ENCODE measurements at regions not wholly inside any gene's neighbourhood (a gene's known extent, or its start where the extent isn't known, plus 50 kb on each side); places are given as distances from the start of the nearest gene placed in this dataset.
"Not testable (repeated sequence)": the region's sequence is repeated elsewhere in the genome, so short reads cannot be mapped to it uniquely, and the experiment has no call there.

- DNase-seq = no peak
- Mint-ChIP-seq H3K4me1 (no peaks in the 10 kb centered on the region), H3K4me3 (no peak overlapping the region), H3K27ac (no peak overlapping the region), H3K36me3 (ENCODE audit: low read depth) (no peaks in the 10 kb centered on the region), H3K9me3 (no peaks in the 10 kb centered on the region), H3K27me3 (no peaks in the 10 kb centered on the region)
- POLR2A ChIA-PET = no interaction called here
- CTCF ChIA-PET = no interaction called here
Observed at GRCh38 chr10:121392657-121393056, 205.6 kb downstream of the FGFR2 start.

GRCh38 chr10:121393522-121393921 lies 204.7 kb downstream of the FGFR2 start:
- no peak for DNase-seq
- POLR2A ChIA-PET = no interaction called here

GRCh38 chr10:121400507-121400906 lies 197.7 kb downstream of the FGFR2 start:
- H3K36me3 Mint-ChIP-seq (ENCODE audit: low read depth); CTCF ChIA-PET; H3K27me3 Mint-ChIP-seq; H3K9me3 Mint-ChIP-seq; DNase-seq; H3K27ac Mint-ChIP-seq; H3K4me1 Mint-ChIP-seq; POLR2A ChIA-PET; H3K4me3 Mint-ChIP-seq: not testable (repeated sequence)

More at GRCh38 chr10:121393522-121393921, 204.7 kb downstream of the FGFR2 start:
- Mint-ChIP-seq H3K36me3 (ENCODE audit: low read depth) (no peaks in the 10 kb centered on the region), H3K27ac (no peak overlapping the region), H3K4me3 (no peak overlapping the region), H3K4me1 (no peaks in the 10 kb centered on the region), H3K9me3 (no peaks in the 10 kb centered on the region), H3K27me3 (no peaks in the 10 kb centered on the region)
- CTCF ChIA-PET = no interaction called here

GRCh38 chr10:121403527-121403926 lies 194.7 kb downstream of the FGFR2 start:
- H3K4me1 Mint-ChIP-seq = no peaks in the 10 kb centered on the region
- no peaks in the 10 kb centered on the region for H3K27me3 Mint-ChIP-seq
- POLR2A ChIA-PET = no interaction called here
- no peak overlapping the region for H3K4me3 Mint-ChIP-seq
- DNase-seq = no peak
- no peak overlapping the region for H3K27ac Mint-ChIP-seq
- CTCF ChIA-PET = no interaction called here
- no peaks in the 10 kb centered on the region for H3K36me3 Mint-ChIP-seq (ENCODE audit: low read depth)
- no peaks in the 10 kb centered on the region for H3K9me3 Mint-ChIP-seq

GRCh38 chr10:121404611-121405010 lies 193.6 kb downstream of the FGFR2 start:
- DNase-seq = no peak
- Mint-ChIP-seq H3K36me3 (ENCODE audit: low read depth) (no peaks in the 10 kb centered on the region), H3K4me1 (no peaks in the 10 kb centered on the region), H3K27me3 (no peaks in the 10 kb centered on the region), H3K4me3 (no peak overlapping the region), H3K27ac (no peak overlapping the region), H3K9me3 (no peaks in the 10 kb centered on the region)
- ChIA-PET POLR2A (no interaction called here), CTCF (no interaction called here)

- ChIA-PET CTCF (no interaction called here), POLR2A (no interaction called here)
- Mint-ChIP-seq H3K36me3 (ENCODE audit: low read depth) (no peaks in the 10 kb centered on the region), H3K4me3 (no peak overlapping the region), H3K27ac (no peak overlapping the region), H3K4me1 (no peaks in the 10 kb centered on the region), H3K27me3 (no peaks in the 10 kb centered on the region), H3K9me3 (no peaks in the 10 kb centered on the region)
- no peak for DNase-seq
Observed at GRCh38 chr10:121405096-121405495, 193.1 kb downstream of the FGFR2 start.

- no peaks in the 10 kb centered on the region for H3K27me3 Mint-ChIP-seq
- no peak overlapping the region for H3K4me3 Mint-ChIP-seq
- H3K27ac Mint-ChIP-seq = no peak overlapping the region
- no peaks in the 10 kb centered on the region for H3K9me3 Mint-ChIP-seq
- no peaks in the 10 kb centered on the region for H3K4me1 Mint-ChIP-seq
- DNase-seq = no peak
- ChIA-PET CTCF (no interaction called here), POLR2A (no interaction called here)
- no peaks in the 10 kb centered on the region for H3K36me3 Mint-ChIP-seq (ENCODE audit: low read depth)
Observed at GRCh38 chr10:121405549-121405948, 192.7 kb downstream of the FGFR2 start.

GRCh38 chr10:121405953-121406352 lies 192.3 kb downstream of the FGFR2 start:
- Mint-ChIP-seq H3K4me1 (no peaks in the 10 kb centered on the region), H3K27ac (no peak overlapping the region), H3K9me3 (no peaks in the 10 kb centered on the region), H3K27me3 (no peaks in the 10 kb centered on the region), H3K36me3 (ENCODE audit: low read depth) (no peaks in the 10 kb centered on the region), H3K4me3 (no peak overlapping the region)
- no peak for DNase-seq
- POLR2A ChIA-PET = no interaction called here
- CTCF ChIA-PET = no interaction called here

GRCh38 chr10:121406823-121407545 lies 191.3 kb downstream of the FGFR2 start:
- no peak for DNase-seq
- H3K36me3 Mint-ChIP-seq (ENCODE audit: low read depth) = no peaks in the 10 kb centered on the region
- CTCF ChIA-PET = no interaction called here
- H3K4me1 Mint-ChIP-seq = no peaks in the 10 kb centered on the region
- POLR2A ChIA-PET = no interaction called here
- no peaks in the 10 kb centered on the region for H3K27me3 Mint-ChIP-seq
- no peak overlapping the region for H3K27ac Mint-ChIP-seq
- no peak overlapping the region for H3K4me3 Mint-ChIP-seq
- H3K9me3 Mint-ChIP-seq = no peaks in the 10 kb centered on the region

- H3K9me3 Mint-ChIP-seq = no peaks in the 10 kb centered on the region
- H3K4me1 Mint-ChIP-seq = no peaks in the 10 kb centered on the region
- ChIA-PET CTCF (no interaction called here), POLR2A (no interaction called here)
- H3K27ac Mint-ChIP-seq = no peak overlapping the region
- no peaks in the 10 kb centered on the region for H3K36me3 Mint-ChIP-seq (ENCODE audit: low read depth)
- no peaks in the 10 kb centered on the region for H3K27me3 Mint-ChIP-seq
- no peak overlapping the region for H3K4me3 Mint-ChIP-seq
- DNase-seq = no peak
Observed at GRCh38 chr10:121409466-121410104, 188.7 kb downstream of the FGFR2 start.

- POLR2A ChIA-PET = no interaction called here
- no peak for DNase-seq
- no peaks in the 10 kb centered on the region for H3K27me3 Mint-ChIP-seq
- no peaks in the 10 kb centered on the region for H3K36me3 Mint-ChIP-seq (ENCODE audit: low read depth)
- CTCF ChIA-PET = no interaction called here
- no peak overlapping the region for H3K4me3 Mint-ChIP-seq
- no peak overlapping the region for H3K27ac Mint-ChIP-seq
- H3K4me1 Mint-ChIP-seq = no peaks in the 10 kb centered on the region
- no peaks in the 10 kb centered on the region for H3K9me3 Mint-ChIP-seq
Observed at GRCh38 chr10:121411004-121411403, 187.2 kb downstream of the FGFR2 start.

- no peak for DNase-seq
- POLR2A ChIA-PET = no interaction called here
- no peaks in the 10 kb centered on the region for H3K36me3 Mint-ChIP-seq (ENCODE audit: low read depth)
- no peaks in the 10 kb centered on the region for H3K4me1 Mint-ChIP-seq
- no peak overlapping the region for H3K4me3 Mint-ChIP-seq
- no peaks in the 10 kb centered on the region for H3K9me3 Mint-ChIP-seq
- CTCF ChIA-PET = no interaction called here
- H3K27ac Mint-ChIP-seq = no peak overlapping the region
- H3K27me3 Mint-ChIP-seq = no peaks in the 10 kb centered on the region
Observed at GRCh38 chr10:121413951-121414350, 184.3 kb downstream of the FGFR2 start.

GRCh38 chr10:121414366-121415062 lies 183.7 kb downstream of the FGFR2 start:
- Mint-ChIP-seq H3K4me1 (no peaks in the 10 kb centered on the region), H3K9me3 (no peaks in the 10 kb centered on the region), H3K27ac (no peak overlapping the region), H3K36me3 (ENCODE audit: low read depth) (no peaks in the 10 kb centered on the region), H3K4me3 (no peak overlapping the region), H3K27me3 (no peaks in the 10 kb centered on the region)
- DNase-seq = no peak
- POLR2A ChIA-PET = no interaction called here
- CTCF ChIA-PET = no interaction called here

- DNase-seq = no peak
- CTCF ChIA-PET = no interaction called here
- Mint-ChIP-seq H3K9me3 (no peaks in the 10 kb centered on the region), H3K27me3 (no peaks in the 10 kb centered on the region), H3K4me1 (no peaks in the 10 kb centered on the region), H3K27ac (no peak overlapping the region), H3K36me3 (ENCODE audit: low read depth) (no peaks in the 10 kb centered on the region), H3K4me3 (no peak overlapping the region)
- POLR2A ChIA-PET = no interaction called here
Observed at GRCh38 chr10:121415063-121415399, 183.2 kb downstream of the FGFR2 start.

Data from activated CD4-positive, alpha-beta T cell treated with anti-CD3 and anti-CD28 coated beads, Interleukin-2, amount 10 ng/mL, durations not matched to agents 7 days and 5 days (primary cell).